ENCODE measurements at regions not wholly inside any gene's neighbourhood (a gene's known extent, or its start where the extent isn't known, plus 50 kb on each side); places are given as distances from the start of the nearest gene placed in this dataset.
A peak's percentile ranks its signal among the peaks of the same experiment; 100 is the strongest.

DNA sequence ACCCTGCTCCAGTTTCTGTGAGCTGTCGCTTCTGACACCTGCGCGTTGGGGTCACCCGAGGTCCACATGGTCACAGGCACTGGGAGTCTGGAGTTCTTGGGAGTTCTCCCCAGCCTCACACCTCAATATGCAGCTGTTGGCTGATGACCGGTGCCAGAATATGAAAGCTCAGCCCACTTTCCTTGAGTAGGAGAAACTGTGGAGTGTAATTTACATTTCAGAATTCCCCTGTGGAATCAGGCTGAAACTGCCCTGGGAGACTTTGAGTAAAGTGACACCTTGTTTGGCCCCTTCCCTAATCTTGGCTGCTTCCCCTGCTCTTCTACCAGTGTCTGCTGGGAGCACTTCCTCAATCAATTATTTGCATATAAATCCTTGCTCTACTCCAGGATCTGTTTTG, 255.9 kb downstream of the NFKBIZ start:
- H3K9me3 ChIP-seq (ENCODE audit: control insufficient read depth, low read length) = peaks cover 13% of the 10 kb centered on the region
- 96% methylated on average over 4 of the region's 5 CpGs for WGBS

DNA sequence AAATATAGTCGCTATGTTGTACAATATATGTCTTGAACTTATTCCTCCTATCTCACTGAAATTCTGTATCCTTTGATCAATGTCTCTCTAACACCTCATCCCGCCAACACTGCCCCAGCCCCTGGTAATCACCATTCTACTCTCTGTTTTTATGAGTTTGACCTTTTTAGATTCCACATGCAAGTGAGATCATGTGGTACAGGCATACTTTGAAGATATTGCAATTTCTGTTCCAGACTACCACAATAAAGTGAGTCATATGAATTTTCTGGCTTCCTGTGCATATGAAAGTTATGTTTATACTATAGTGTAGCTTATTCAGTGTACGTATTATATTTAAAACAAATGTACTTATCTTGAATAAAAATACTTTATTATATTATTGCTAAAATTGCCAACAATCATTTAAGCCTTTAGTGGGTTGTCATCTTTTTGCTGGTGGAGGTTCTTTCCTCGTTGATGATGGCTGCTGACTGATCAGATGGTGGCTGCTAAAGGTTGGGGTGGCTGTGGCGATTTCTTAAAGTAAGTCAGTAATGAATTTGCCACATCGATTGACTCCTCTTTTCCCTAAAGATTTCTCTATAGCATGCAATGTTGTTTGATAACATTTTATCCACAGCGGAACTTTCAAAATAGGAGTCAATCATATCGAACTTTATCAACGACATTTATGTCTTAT, 257.2 kb downstream of the NFKBIZ start:
- H4K8ac ChIP-seq (ENCODE audit: low read length) = no peak overlapping the region
- no peak overlapping the region for H2BK5ac ChIP-seq (ENCODE audit: low read depth, low read length, poor library complexity, severe bottlenecking)
- H2BK15ac ChIP-seq (ENCODE audit: low read depth, poor library complexity, severe bottlenecking) = no peak overlapping the region
- peaks cover 2% of the 10 kb centered on the region for H3K4me1 ChIP-seq (ENCODE audit: control insufficient read depth, insufficient read depth, low read depth, low read length)
- H4K91ac ChIP-seq (ENCODE audit: low read length) = no peak overlapping the region
- 91% methylated on average over 7 of the region's 9 CpGs for WGBS
- H3K4ac ChIP-seq (ENCODE audit: low read depth in 1 of 2, low read length in 2 of 2) = no peak overlapping the region
- no peak overlapping the region for H3K9ac ChIP-seq (ENCODE audit: low read length)
- H2AK5ac ChIP-seq (ENCODE audit: low read length, severe bottlenecking) = no peak overlapping the region
- H3K27ac ChIP-seq (ENCODE audit: low read length, poor library complexity, severe bottlenecking) = no peak overlapping the region
- H3K18ac ChIP-seq (ENCODE audit: low read depth in 1 of 2, low read length in 2 of 2) = no peak overlapping the region
- no peak overlapping the region for H3K4me2 ChIP-seq (ENCODE audit: low read length, poor library complexity, severe bottlenecking)
- no peaks in the 10 kb centered on the region for H3K36me3 ChIP-seq (ENCODE audit: control insufficient read depth in 1 of 2, insufficient read depth in 2 of 2, low read depth in 1 of 2, low read length in 2 of 2)
- no peak for DNase-seq
- H2BK12ac ChIP-seq (ENCODE audit: low read length in 2 of 2) = no peak overlapping the region
- H3K14ac ChIP-seq (ENCODE audit: low read length in 2 of 2) = no peak overlapping the region
- no peak overlapping the region for H3K4me3 ChIP-seq (ENCODE audit: insufficient read depth in 1 of 2, low read depth in 1 of 2, low read length in 2 of 2)
- no peaks in the 10 kb centered on the region for H3K27me3 ChIP-seq (ENCODE audit: control insufficient read depth in 1 of 2, insufficient read depth in 1 of 2, low read length in 2 of 2)
- no peak overlapping the region for H3K23ac ChIP-seq (ENCODE audit: low read length in 2 of 2)
- H2BK120ac ChIP-seq (ENCODE audit: low read depth, low read length) = no peak overlapping the region
- H3K79me1 ChIP-seq (replicated peaks; ENCODE audit: low read length, poor library complexity, severe bottlenecking) = peaks cover 2% of the 10 kb centered on the region
- no peak overlapping the region for H2AFZ ChIP-seq (ENCODE audit: low read depth, low read length)
- peaks cover 13% of the 10 kb centered on the region for H3K9me3 ChIP-seq (ENCODE audit: control insufficient read depth, low read length)

More for the DNA sequence above, 255.9 kb downstream of the NFKBIZ start:
- Histone ChIP-seq H3K36me3 (ENCODE audit: control insufficient read depth in 1 of 2, insufficient read depth in 2 of 2, low read depth in 1 of 2, low read length in 2 of 2) (no peaks in the 10 kb centered on the region), H2BK5ac (ENCODE audit: low read depth, low read length, poor library complexity, severe bottlenecking) (no peak overlapping the region), H2BK15ac (ENCODE audit: low read depth, poor library complexity, severe bottlenecking) (no peak overlapping the region), H2AFZ (ENCODE audit: low read depth, low read length) (no peak overlapping the region), H2BK12ac (ENCODE audit: low read length in 2 of 2) (no peak overlapping the region), H3K4me3 (ENCODE audit: insufficient read depth in 1 of 2, low read depth in 1 of 2, low read length in 2 of 2) (no peak overlapping the region), H3K27ac (ENCODE audit: low read length, poor library complexity, severe bottlenecking) (no peak overlapping the region), H2BK120ac (ENCODE audit: low read depth, low read length) (no peak overlapping the region), H3K4me1 (ENCODE audit: control insufficient read depth, insufficient read depth, low read depth, low read length) (peaks cover 2% of the 10 kb centered on the region), H3K4me2 (ENCODE audit: low read length, poor library complexity, severe bottlenecking) (no peak overlapping the region), H3K14ac (ENCODE audit: low read length in 2 of 2) (no peak overlapping the region), H2AK5ac (ENCODE audit: low read length, severe bottlenecking) (no peak overlapping the region), H3K9ac (ENCODE audit: low read length) (no peak overlapping the region), H4K8ac (ENCODE audit: low read length) (no peak overlapping the region), H3K23ac (ENCODE audit: low read length in 2 of 2) (no peak overlapping the region), H3K4ac (ENCODE audit: low read depth in 1 of 2, low read length in 2 of 2) (no peak overlapping the region), H4K91ac (ENCODE audit: low read length) (no peak overlapping the region), H3K27me3 (ENCODE audit: control insufficient read depth in 1 of 2, insufficient read depth in 1 of 2, low read length in 2 of 2) (no peaks in the 10 kb centered on the region), H3K18ac (ENCODE audit: low read depth in 1 of 2, low read length in 2 of 2) (no peak overlapping the region), H3K79me1 (replicated peaks; ENCODE audit: low read length, poor library complexity, severe bottlenecking) (no peaks in the 10 kb centered on the region)
- no peak for DNase-seq

DNA sequence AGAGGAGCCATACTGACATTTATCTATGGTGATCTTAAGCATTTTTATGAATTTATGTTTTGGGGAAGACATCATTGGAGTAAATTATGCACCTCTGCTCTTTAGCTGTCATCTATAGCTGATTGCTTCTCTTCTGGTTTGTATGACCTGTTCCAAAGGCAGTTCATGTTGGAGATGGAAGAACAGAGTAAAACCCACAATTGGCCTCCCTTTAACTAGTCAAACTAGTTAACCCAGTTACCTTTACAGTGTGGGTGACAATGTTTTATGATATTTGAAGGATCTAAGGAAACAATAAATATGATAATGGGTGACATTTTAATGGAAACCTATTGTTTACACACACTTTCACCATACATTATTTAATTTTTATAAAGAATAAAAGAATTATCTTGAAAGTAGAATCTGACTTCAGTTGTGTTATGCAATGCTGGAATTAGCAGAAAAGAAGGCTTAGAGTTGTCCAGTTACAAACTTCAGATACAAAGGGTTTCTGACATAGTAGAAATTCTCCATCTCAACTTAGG, 263.5 kb downstream of the NFKBIZ start:
- peak overlapping the region; percentile 79 for H2AK5ac ChIP-seq (ENCODE audit: low read length, severe bottlenecking)
- no peak overlapping the region for H4K91ac ChIP-seq (ENCODE audit: low read length)
- H3K79me1 ChIP-seq (replicated peaks; ENCODE audit: low read length, poor library complexity, severe bottlenecking) = peaks cover 3% of the 10 kb centered on the region
- H2BK12ac ChIP-seq (ENCODE audit: low read length in 2 of 2) = no peak overlapping the region
- no peak overlapping the region for H2AFZ ChIP-seq (ENCODE audit: low read depth, low read length)
- H3K4me3 ChIP-seq (ENCODE audit: insufficient read depth in 1 of 2, low read depth in 1 of 2, low read length in 2 of 2) = no peak overlapping the region
- no peak overlapping the region for H4K8ac ChIP-seq (ENCODE audit: low read length)
- no peak overlapping the region for H3K9ac ChIP-seq (ENCODE audit: low read length)
- H3K27me3 ChIP-seq (ENCODE audit: control insufficient read depth in 1 of 2, insufficient read depth in 1 of 2, low read length in 2 of 2) = no peaks in the 10 kb centered on the region
- DNase-seq = no peak
- no peak overlapping the region for H3K4me2 ChIP-seq (ENCODE audit: low read length, poor library complexity, severe bottlenecking)
- no peak overlapping the region for H2BK15ac ChIP-seq (ENCODE audit: low read depth, poor library complexity, severe bottlenecking)
- H2BK120ac ChIP-seq (ENCODE audit: low read depth, low read length) = no peak overlapping the region
- no peak overlapping the region for H3K4ac ChIP-seq (ENCODE audit: low read depth in 1 of 2, low read length in 2 of 2)
- peak overlapping the region; percentile 79 for H2BK5ac ChIP-seq (ENCODE audit: low read depth, low read length, poor library complexity, severe bottlenecking)
- no peak overlapping the region for H3K23ac ChIP-seq (ENCODE audit: low read length in 2 of 2)
- peaks cover 5% of the 10 kb centered on the region for H3K9me3 ChIP-seq (ENCODE audit: control insufficient read depth, low read length)
- H3K4me1 ChIP-seq (ENCODE audit: control insufficient read depth, insufficient read depth, low read depth, low read length) = peaks cover 4% of the 10 kb centered on the region
- H3K27ac ChIP-seq (ENCODE audit: low read length, poor library complexity, severe bottlenecking) = peak overlapping the region; percentile 89
- no peak overlapping the region for H3K14ac ChIP-seq (ENCODE audit: low read length in 2 of 2)
- H3K36me3 ChIP-seq (ENCODE audit: control insufficient read depth in 1 of 2, insufficient read depth in 2 of 2, low read depth in 1 of 2, low read length in 2 of 2) = no peaks in the 10 kb centered on the region
- H3K18ac ChIP-seq (ENCODE audit: low read depth in 1 of 2, low read length in 2 of 2) = no peak overlapping the region

DNA sequence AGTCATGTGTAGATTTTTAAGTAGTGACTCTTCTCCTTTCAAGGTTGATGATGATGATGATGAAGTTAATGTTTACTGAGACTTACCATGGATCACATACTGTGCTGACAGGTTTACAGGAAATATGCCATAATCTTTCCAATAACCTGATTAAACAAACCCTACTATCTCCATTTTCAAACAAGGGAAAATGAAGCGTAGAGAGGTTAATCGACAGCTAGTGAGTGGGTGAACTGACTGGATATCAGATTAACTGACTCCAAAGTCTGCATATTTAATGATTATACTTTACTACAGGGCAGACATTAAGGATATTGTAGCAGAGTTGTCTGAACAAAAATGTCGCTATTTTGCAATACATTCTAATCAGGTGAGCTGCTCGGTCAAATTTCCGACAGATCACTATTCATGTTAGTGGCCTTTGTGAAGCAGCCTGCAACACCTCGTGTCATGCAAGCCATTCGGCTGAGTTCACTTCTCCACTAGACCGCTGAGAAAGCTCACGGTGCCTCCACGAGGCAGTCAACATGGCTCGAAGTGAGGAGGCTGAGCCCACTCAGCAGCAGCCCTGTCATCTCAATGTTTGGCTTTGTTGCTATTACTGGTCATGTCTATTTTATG, 264.2 kb downstream of the NFKBIZ start:
- no peak overlapping the region for H2BK15ac ChIP-seq (ENCODE audit: low read depth, poor library complexity, severe bottlenecking)
- no peaks in the 10 kb centered on the region for H3K36me3 ChIP-seq (ENCODE audit: control insufficient read depth in 1 of 2, insufficient read depth in 2 of 2, low read depth in 1 of 2, low read length in 2 of 2)
- peak overlapping the region; percentile 49 for H3K4me2 ChIP-seq (ENCODE audit: low read length, poor library complexity, severe bottlenecking)
- H2BK5ac ChIP-seq (ENCODE audit: low read depth, low read length, poor library complexity, severe bottlenecking) = peak overlapping the region; percentile 60
- no peak overlapping the region for H3K18ac ChIP-seq (ENCODE audit: low read depth in 1 of 2, low read length in 2 of 2)
- no peak overlapping the region for H3K14ac ChIP-seq (ENCODE audit: low read length in 2 of 2)
- H3K4me3 ChIP-seq (ENCODE audit: insufficient read depth in 1 of 2, low read depth in 1 of 2, low read length in 2 of 2) = no peak overlapping the region
- H3K4ac ChIP-seq (ENCODE audit: low read depth in 1 of 2, low read length in 2 of 2) = no peak overlapping the region
- H4K8ac ChIP-seq (ENCODE audit: low read length) = no peak overlapping the region
- H3K9ac ChIP-seq (ENCODE audit: low read length) = no peak overlapping the region
- H2BK120ac ChIP-seq (ENCODE audit: low read depth, low read length) = no peak overlapping the region
- peaks cover 3% of the 10 kb centered on the region for H3K79me1 ChIP-seq (replicated peaks; ENCODE audit: low read length, poor library complexity, severe bottlenecking)
- H3K27ac ChIP-seq (ENCODE audit: low read length, poor library complexity, severe bottlenecking) = peak overlapping the region; percentile 89
- no peak overlapping the region for H2AFZ ChIP-seq (ENCODE audit: low read depth, low read length)
- no peak overlapping the region for H2BK12ac ChIP-seq (ENCODE audit: low read length in 2 of 2)
- H3K4me1 ChIP-seq (ENCODE audit: control insufficient read depth, insufficient read depth, low read depth, low read length) = peaks cover 4% of the 10 kb centered on the region
- WGBS = 89% methylated on average over 9 of the region's 11 CpGs
- DNase-seq = no peak
- H3K9me3 ChIP-seq (ENCODE audit: control insufficient read depth, low read length) = no peaks in the 10 kb centered on the region
- H2AK5ac ChIP-seq (ENCODE audit: low read length, severe bottlenecking) = no peak overlapping the region
- no peaks in the 10 kb centered on the region for H3K27me3 ChIP-seq (ENCODE audit: control insufficient read depth in 1 of 2, insufficient read depth in 1 of 2, low read length in 2 of 2)
- H3K23ac ChIP-seq (ENCODE audit: low read length in 2 of 2) = no peak overlapping the region
- H4K91ac ChIP-seq (ENCODE audit: low read length) = no peak overlapping the region

All from mesenchymal stem cell (in vitro differentiated cells and primary cell).